Neuron (in vitro differentiated cells): ENCODE measurements at regions not wholly inside any gene's neighbourhood (a gene's known extent, or its start where the extent isn't known, plus 50 kb on each side); places are given as distances from the start of the nearest gene placed in this dataset.

Experiments used
- H2AFZ ChIP-seq: one replicate; pipeline ENCODE4 v1.6.1; 2013; ENCODE audit warnings: low read depth, mild to moderate bottlenecking, inconsistent platforms, low read length, moderate library complexity
- H3K27me3 ChIP-seq: one replicate; pipeline ENCODE4 v1.6.1; 2013; ENCODE audit warnings: low read length; ENCODE audit not compliant: insufficient read depth
- H3K36me3 ChIP-seq: one replicate; pipeline ENCODE4 v1.6.1; 2013; ENCODE audit warnings: low read length; ENCODE audit not compliant: insufficient read depth
- H3K4me1 ChIP-seq: one replicate; pipeline ENCODE4 v1.6.1; 2013; ENCODE audit warnings: low read length; ENCODE audit not compliant: insufficient read depth
- H3K4me3 ChIP-seq: 2 replicates; pipeline ENCODE4 v1.5.1; 2013; ENCODE audit warnings: mild to moderate bottlenecking, low read length, moderate library complexity
- H3K9me3 ChIP-seq: one replicate; pipeline ENCODE4 v1.6.1; 2013; ENCODE audit warnings: low read length

DNA sequence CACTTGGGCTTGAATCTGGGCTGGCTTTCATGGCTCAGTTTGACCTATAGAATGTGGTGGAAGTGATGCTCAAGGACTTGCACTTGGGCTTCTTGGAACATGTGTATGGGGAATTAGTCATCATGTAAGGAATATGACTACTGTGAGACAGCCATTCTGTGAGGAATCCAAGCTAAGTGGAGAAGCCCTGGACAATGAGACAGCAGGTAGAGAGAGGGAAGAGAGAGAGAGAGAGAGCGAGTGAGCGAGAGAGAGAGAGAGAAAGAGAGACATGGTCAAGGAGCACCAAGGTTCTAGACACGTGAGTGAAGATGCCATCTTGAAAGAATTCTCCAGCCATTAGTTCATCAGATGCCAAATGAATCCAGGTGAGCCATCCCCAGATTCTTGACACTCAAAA is 261.6 kb upstream of the SORL1-AS1 start:
- Histone ChIP-seq H3K4me1 (no peaks in the 10 kb centered on the region), H2AFZ (no peak overlapping the region), H3K36me3 (no peaks in the 10 kb centered on the region), H3K4me3 (no peak overlapping the region), H3K9me3 (no peaks in the 10 kb centered on the region), H3K27me3 (no peaks in the 10 kb centered on the region)

DNA sequence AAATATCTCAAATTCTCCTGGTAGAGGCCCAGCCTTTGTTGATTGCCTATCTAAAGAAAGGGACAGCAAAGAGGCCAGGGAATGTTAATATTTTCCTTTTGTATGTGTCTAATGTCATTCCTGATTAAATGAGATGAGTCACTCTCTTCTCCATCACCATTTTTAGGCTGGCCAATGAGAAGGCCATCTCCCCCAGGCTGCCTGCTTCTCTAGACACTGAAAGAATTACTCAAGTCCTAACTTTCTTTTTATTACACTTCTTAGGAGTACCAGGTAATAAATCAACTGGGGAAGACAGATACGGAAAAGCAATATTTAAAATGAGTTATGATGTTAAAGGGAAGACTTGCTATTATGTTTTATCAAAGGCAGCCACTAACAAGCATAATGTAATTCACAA is 259.2 kb upstream of the SORL1-AS1 start:
- Histone ChIP-seq H3K4me1 (no peaks in the 10 kb centered on the region), H3K36me3 (no peaks in the 10 kb centered on the region), H2AFZ (no peak overlapping the region), H3K27me3 (peaks cover 2% of the 10 kb centered on the region), H3K4me3 (no peak overlapping the region), H3K9me3 (no peaks in the 10 kb centered on the region)

DNA sequence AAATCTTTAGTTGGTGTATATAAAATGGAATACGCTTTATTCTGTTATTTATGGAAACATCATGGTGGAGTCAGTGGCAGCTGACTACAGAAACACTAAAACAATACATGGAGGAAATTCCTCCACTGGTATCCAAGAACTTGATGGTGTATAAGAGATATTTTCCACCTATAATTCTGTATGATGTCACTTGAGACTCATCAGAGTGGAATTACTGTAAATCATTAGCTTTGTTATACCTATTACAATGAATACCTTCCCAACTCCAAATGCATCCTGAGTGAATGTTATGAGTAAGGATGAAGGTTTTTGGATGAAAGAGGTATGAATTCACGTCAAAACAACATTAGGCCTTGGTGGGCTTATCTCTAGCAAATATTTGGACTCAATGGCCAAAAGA is 258.5 kb upstream of the SORL1-AS1 start:
- H3K4me3 ChIP-seq: no peak overlapping the region
- no peak overlapping the region for H2AFZ ChIP-seq
- H3K27me3 ChIP-seq: peaks cover 2% of the 10 kb centered on the region
- no peaks in the 10 kb centered on the region for H3K9me3 ChIP-seq
- H3K4me1 ChIP-seq: no peaks in the 10 kb centered on the region
- no peaks in the 10 kb centered on the region for H3K36me3 ChIP-seq

DNA sequence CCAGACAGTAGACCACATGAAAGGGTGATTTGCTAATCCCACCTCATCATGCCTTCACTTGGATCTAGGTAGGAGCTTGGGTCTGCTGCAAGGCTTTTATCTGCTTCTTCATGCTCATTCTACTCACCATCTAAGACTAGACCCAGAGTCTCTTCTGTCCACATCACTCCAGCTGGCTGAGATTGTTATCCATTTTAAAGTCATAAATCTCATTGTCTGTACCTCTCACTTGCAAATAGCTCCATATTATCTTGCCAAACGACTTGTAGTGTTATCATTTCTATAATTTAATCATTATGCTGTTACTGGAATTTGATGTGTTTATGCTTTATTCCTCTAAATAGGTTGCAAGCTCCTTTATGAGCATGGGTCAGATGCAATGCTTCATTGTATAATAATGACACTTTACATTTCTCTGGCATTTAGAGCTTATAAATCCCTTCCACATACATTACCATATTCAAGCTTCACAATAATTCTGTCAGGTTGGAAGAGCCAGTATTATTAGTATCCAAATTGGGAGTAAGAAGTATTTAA is 254.2 kb upstream of the SORL1-AS1 start:
- Histone ChIP-seq H3K36me3 (no peaks in the 10 kb centered on the region), H3K4me1 (no peaks in the 10 kb centered on the region), H3K9me3 (no peaks in the 10 kb centered on the region), H2AFZ (no peak overlapping the region), H3K27me3 (peaks cover 2% of the 10 kb centered on the region), H3K4me3 (no peak overlapping the region)

DNA sequence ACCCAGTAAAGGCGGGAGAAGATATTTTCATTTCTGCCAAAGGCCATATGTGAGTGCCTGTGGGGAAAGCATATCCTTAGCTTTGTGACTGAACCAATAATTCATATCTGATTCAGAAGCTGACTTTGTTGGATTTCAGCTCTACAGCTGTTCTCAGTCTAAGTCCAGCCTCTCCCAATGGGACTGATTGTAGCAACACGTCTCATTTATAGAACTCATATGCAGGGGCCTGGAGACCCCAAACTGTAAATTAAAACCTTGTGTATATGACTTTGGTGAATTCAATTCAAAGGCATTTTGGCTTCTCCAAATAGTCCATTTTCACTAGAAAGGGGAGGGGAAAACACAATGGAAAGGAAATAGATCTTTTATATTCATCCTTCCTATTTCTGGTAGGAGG is 250.4 kb upstream of the SORL1-AS1 start:
- H3K9me3 ChIP-seq: no peaks in the 10 kb centered on the region
- no peak overlapping the region for H3K4me3 ChIP-seq
- peaks cover 6% of the 10 kb centered on the region for H3K27me3 ChIP-seq
- peaks cover 9% of the 10 kb centered on the region for H3K4me1 ChIP-seq
- no peak overlapping the region for H2AFZ ChIP-seq
- H3K36me3 ChIP-seq: no peaks in the 10 kb centered on the region

DNA sequence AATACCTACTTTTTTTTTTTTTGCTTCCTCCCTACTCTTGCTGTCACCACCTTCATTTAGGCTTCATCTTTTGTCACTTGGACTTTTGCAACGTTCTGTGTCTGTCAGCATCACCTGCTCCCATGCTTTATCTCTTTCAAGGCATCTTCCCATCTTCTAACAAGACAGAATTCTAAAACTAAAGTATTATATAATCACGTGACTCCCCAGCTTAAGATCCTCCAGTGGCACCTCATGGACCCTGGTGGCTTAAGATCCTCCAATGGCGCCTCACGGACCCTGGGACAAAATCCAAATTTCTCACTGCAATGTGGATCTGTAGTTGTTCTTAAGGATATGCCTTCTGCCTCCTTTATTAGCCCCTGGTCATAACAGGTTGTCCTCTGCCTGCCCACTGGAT is 248.2 kb upstream of the SORL1-AS1 start:
- Histone ChIP-seq H2AFZ (no peak overlapping the region), H3K4me3 (no peak overlapping the region), H3K27me3 (peaks cover 4% of the 10 kb centered on the region), H3K9me3 (no peaks in the 10 kb centered on the region), H3K4me1 (peaks cover 16% of the 10 kb centered on the region), H3K36me3 (no peaks in the 10 kb centered on the region)

DNA sequence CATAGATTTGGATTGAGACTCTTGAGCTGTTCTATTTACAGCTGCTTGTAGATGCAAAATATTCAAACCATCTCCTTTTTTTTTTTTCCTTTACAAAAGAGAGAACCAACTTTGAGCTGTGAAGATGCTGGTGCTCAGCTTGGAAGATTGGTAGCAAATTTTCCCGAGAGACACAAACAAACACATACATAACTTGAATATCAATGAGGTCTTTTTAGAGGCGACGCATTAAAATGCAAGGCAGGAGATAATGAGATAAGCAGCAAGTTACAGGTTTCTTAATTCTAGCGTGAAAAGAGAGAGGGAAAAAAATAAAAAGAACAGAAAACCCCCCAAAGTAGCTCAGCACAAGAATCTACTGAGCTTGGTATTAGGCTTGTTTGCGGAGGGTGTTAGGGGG is 247.0 kb upstream of the SORL1-AS1 start:
- no peak overlapping the region for H2AFZ ChIP-seq

DNA sequence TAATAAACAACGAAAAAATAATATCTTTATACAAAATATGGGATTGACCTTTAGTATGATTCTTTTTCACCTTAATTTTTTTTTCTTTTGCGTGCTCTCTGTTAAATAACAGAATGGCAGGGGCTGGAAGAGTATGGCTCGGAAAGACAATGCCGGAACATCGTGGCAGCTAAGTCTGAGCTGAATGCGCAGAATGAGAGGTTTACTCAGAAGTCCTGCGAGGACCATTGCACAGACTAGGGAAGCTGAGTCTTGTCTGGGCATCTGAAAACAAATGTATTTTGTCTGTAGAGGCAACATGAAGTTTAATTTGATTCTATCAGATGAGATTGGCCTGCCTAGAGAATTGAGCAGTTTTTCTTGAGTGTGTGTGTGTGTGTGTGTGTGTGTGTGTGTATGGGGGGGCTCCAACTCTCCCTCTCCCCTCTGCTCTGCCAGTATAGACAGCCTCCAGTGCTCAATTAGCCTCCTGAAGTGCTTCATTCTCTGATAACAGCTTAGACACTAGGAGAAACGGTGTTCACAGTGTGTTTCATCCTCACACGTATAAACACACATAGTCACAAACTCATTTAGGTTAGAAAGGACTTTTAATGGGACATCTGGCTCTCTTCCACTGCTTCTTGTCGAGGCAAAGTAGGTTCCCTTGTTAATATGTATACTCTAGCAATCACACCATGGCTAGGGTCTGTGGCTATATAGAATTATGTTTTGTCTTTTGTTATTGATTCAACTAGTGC is 244.3 kb upstream of the SORL1-AS1 start:
- H3K36me3 ChIP-seq: no peaks in the 10 kb centered on the region
- no peak overlapping the region for H2AFZ ChIP-seq
- H3K4me1 ChIP-seq: peaks cover 16% of the 10 kb centered on the region
- H3K4me3 ChIP-seq: no peak overlapping the region
- H3K27me3 ChIP-seq: peaks cover 4% of the 10 kb centered on the region
- H3K9me3 ChIP-seq: no peaks in the 10 kb centered on the region

More for the DNA sequence above, 247.0 kb upstream of the SORL1-AS1 start:
- no peaks in the 10 kb centered on the region for H3K36me3 ChIP-seq
- peaks cover 16% of the 10 kb centered on the region for H3K4me1 ChIP-seq
- H3K27me3 ChIP-seq: peaks cover 4% of the 10 kb centered on the region
- H3K9me3 ChIP-seq: no peaks in the 10 kb centered on the region
- H3K4me3 ChIP-seq: no peak overlapping the region

DNA sequence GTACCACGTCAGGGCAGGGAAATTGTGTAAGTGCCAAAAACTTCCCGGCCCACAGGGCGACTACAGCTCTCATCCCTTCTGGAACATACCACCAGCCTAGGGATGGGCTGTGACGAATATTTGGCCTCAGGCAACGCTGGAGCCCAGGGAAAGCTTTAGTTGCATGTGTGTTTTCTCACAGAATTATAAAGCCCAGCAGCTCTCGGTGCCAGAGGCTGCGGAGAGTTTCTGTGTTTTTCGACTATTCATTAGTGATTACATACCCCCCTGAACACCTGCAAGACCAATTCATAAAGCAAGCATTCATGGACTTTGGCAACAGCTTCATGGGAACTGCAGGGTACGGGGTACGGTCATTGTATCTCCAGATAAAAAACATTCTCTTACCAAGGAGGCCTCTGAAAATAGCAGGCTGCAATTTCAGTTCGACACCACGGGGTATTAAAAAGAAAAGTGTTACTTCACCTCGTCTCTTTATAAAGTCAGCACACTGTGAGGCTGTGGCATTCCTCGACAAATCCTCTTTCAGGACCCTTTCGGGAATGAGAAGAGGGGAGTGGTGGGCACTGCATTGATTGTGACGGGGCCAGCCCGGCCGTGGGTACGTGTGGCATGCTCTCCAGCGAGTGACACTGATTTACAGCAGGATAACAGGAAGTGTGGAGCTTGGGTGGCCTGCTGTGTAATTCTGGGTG is 243.6 kb upstream of the SORL1-AS1 start:
- Histone ChIP-seq H3K27me3 (peaks cover 4% of the 10 kb centered on the region), H3K4me1 (peaks cover 16% of the 10 kb centered on the region), H3K36me3 (no peaks in the 10 kb centered on the region), H3K4me3 (no peak overlapping the region), H3K9me3 (no peaks in the 10 kb centered on the region), H2AFZ (no peak overlapping the region)

DNA sequence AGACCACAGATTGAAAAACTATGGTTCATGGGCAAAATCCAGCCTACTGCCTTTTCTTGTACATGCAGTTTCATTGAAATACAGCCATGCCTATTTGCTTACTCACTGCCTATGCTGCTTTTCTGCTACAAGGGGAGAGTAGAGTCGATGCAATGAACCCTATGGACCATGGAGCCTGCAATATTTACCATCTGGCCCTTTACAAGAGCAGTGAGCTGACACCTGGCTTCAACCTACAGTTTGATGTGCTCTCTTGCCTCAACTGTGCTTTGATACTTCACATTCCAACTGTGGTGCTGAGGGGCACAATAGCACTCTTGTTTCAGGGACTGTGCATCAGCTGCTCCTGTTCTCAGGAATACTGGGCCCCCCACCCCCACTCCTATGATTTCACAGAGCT is 239.5 kb upstream of the SORL1-AS1 start:
- Histone ChIP-seq H3K4me1 (peaks cover 11% of the 10 kb centered on the region), H3K27me3 (no peaks in the 10 kb centered on the region), H2AFZ (no peak overlapping the region), H3K9me3 (no peaks in the 10 kb centered on the region), H3K4me3 (no peak overlapping the region), H3K36me3 (no peaks in the 10 kb centered on the region)

DNA sequence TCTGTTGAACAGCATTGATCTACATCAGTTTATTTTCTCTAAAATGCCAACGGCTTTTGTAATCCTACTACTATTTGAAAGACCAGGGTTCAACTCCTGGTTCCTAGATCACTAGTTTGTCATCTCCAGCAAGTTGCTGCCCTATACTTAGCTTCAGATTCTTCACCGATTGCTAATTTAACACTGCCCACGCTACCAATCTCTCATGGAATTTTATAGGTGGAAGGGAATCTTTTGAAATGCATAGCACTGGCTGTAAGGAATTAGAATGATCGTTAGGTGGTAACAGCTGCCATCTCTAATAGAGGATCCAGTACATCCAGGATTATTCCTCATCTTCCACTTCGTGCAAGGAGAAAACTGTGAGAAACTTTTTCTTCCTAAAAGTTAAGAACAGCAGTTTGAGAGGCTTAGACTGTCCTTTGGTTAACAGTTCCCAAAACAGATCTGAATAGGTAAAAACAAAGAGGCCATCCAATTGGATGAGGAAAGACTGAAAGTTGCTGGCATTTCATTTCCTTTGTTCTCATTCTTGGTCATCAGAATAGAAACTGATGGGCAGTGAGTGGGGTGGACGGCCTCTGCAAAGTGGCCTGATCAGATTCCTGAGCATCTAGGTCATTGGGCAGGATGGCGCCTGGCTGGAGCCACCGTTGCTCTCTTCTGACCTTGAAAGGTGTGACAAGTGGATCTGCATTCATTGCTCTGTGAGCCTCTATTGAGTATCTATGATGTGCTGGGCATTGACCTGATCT is 236.3 kb upstream of the SORL1-AS1 start:
- Histone ChIP-seq H3K27me3 (no peaks in the 10 kb centered on the region), H3K36me3 (no peaks in the 10 kb centered on the region), H3K9me3 (no peaks in the 10 kb centered on the region), H3K4me1 (peaks cover 4% of the 10 kb centered on the region), H3K4me3 (no peak overlapping the region), H2AFZ (no peak overlapping the region)

DNA sequence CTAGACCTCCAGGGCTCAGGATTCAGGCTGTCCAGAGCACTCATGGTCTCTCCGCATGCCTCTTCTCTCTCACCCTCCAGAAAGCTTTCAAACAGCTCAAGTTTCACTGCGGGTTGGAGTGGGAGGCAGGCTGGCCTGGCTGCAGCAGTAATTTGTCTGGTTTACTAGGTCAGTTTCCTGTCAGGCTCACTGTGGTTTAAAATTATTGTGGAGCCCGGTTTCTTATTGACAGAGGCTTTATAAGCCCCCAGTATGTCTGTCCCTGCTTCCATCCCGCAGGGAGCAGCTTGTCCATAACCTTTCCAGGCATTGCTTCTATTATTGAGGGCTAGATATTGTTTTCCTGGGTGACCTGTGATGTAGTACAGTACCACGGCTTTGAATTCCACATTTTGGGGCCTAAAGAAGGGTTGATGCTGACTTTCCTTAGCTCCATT is 235.3 kb upstream of the SORL1-AS1 start:
- Histone ChIP-seq H3K4me3 (no peak overlapping the region), H2AFZ (no peak overlapping the region), H3K27me3 (no peaks in the 10 kb centered on the region), H3K36me3 (no peaks in the 10 kb centered on the region), H3K9me3 (no peaks in the 10 kb centered on the region), H3K4me1 (peaks cover 4% of the 10 kb centered on the region)

DNA sequence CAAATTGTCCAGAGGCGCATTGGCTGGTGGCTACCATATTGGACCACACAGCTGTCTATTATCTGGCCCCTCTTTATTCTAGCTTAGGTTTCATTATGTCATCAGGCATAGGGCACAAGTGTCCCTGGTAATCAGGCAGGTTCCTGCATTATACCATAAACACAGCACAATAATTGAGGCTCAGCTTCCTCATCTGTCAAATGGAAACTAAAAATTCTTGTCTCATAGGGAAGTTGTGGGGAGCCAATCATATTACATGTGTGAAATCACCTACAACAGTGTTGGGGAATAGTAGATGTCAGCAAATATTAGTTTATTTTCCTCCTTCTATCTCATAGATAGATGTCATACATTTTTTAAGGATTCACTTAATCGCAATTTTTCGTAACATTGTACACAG is 231.0 kb upstream of the SORL1-AS1 start:
- H2AFZ ChIP-seq: no peak overlapping the region
- no peaks in the 10 kb centered on the region for H3K27me3 ChIP-seq

More for the DNA sequence above, 231.0 kb upstream of the SORL1-AS1 start:
- no peaks in the 10 kb centered on the region for H3K9me3 ChIP-seq
- no peaks in the 10 kb centered on the region for H3K36me3 ChIP-seq
- H3K4me1 ChIP-seq: peaks cover 4% of the 10 kb centered on the region
- H3K4me3 ChIP-seq: no peak overlapping the region
